LNCaP clone FGC (cell line): ENCODE measurements at regions not wholly inside any gene's neighbourhood (a gene's known extent, or its start where the extent isn't known, plus 50 kb on each side); places are given as distances from the start of the nearest gene placed in this dataset.

Experiments used
- DNase-seq: peaks from one replicate; pipeline ENCODE4 v3.0.0-alpha.2; 2011; ENCODE audit warnings: low read depth
- H3K4me3 ChIP-seq: 2 replicates; pipeline ENCODE4 v1.5.1; 2011; ENCODE audit warnings: mild to moderate bottlenecking, low read depth, low read length, control low read depth
- CTCF ChIP-seq: IDR thresholded peaks from 2 replicates; pipeline ENCODE4 v1.5.1; 2012; ENCODE audit warnings: mild to moderate bottlenecking; ENCODE audit not compliant: control insufficient read depth, insufficient read depth; ENCODE audit errors: extremely low read depth

- H3K4me3 ChIP-seq: no peak overlapping the region
- DNase-seq: no peak
- TF ChIP-seq CTCF: no peak
Observed at GRCh38 chr12:24447678-24448077, 498.2 kb upstream of the SOX5 start.

GRCh38 chr12:24446287-24446686 lies 496.8 kb upstream of the SOX5 start:
- TF ChIP-seq CTCF: no peak
- H3K4me3 ChIP-seq: no peak overlapping the region
- DNase-seq: no peak

- DNase-seq: no peak
- no peak overlapping the region for H3K4me3 ChIP-seq
- no peak for TF ChIP-seq CTCF
Observed at GRCh38 chr12:24444634-24445033, 495.2 kb upstream of the SOX5 start.

DNA sequence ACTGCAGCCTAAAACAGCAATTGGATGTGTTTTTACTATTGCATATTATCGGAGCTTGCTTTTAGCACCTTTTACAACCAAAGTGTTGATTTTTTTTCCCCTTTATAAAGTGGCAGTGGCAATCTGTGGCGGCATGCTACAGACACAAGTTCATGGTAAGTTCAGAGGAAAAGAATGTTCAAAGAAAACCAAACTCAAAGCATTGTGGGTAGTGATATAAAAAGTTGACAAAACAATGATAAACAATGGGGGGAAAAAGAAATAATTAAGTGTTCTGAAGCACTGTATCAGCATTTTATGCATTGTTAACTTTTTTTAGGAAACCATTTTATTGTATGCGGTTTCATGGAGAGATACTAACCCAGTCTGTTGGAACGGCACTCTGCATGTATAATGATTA lies 492.0 kb upstream of the SOX5 start:
- no peak overlapping the region for H3K4me3 ChIP-seq
- no peak for TF ChIP-seq CTCF
- no peak for DNase-seq

GRCh38 chr12:24436667-24437066 lies 487.2 kb upstream of the SOX5 start:
- DNase-seq: no peak
- H3K4me3 ChIP-seq: no peak overlapping the region
- TF ChIP-seq CTCF: no peak

DNA sequence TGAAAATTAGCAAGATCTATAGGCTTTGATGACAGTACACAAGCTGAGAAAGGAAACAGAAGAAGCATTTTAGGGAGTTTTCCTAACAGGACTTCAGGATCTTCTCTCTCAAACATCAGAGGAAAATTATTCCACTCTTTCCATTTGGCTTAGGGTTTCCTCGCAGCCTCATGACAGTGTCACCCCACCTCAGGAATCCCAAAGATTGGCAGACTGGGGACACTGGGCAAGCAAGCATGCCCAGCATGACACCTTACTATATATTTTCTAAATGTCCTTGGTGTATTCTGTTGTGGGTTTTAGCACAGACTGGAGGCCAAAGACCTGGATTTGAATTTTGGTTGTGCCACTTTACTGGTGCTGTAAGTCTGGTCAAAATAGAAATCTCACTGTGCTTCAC lies 482.4 kb upstream of the SOX5 start:
- DNase-seq: no peak
- TF ChIP-seq CTCF: no peak
- H3K4me3 ChIP-seq: no peak overlapping the region

- no peak for TF ChIP-seq CTCF
- DNase-seq: no peak
- no peak overlapping the region for H3K4me3 ChIP-seq
Observed at GRCh38 chr12:24427776-24428175, 478.3 kb upstream of the SOX5 start.
